A673 (cell line): ENCODE measurements at regions not wholly inside any gene's neighbourhood (a gene's known extent, or its start where the extent isn't known, plus 50 kb on each side); places are given as distances from the start of the nearest gene placed in this dataset.

Source experiments
- BruUV-seq: library from RNA; stranded (reverse); fragments of 400-500 nt; replicated peaks from 2 replicates; lab custom pipeline; 2021; lab: Mats Ljungman, UMichigan
- CTCF ChIA-PET: fragments of 300-600 bp; sonication (Branson Sonifier 250); formaldehyde crosslinking; loops from one replicate; lab custom pipeline; 2022; ENCODE audit warnings: antibody characterized with exemption; lab: Charles Lee
- POLR2A ChIA-PET: fragments of 300-600 bp; sonication (Branson Sonifier 250); formaldehyde crosslinking; loops from one replicate; lab custom pipeline; 2022; ENCODE audit warnings: antibody characterized with exemption; ENCODE audit not compliant: low non-redundant PET; lab: Charles Lee
- DNase-seq: peaks from one replicate; pipeline ENCODE4 v3.0.0-alpha.2; 2015; ENCODE audit warnings: low spot score
- H3K27ac ChIP-seq: fragments of 200-600 bp; sonication (generic); 2 replicates; pipeline ENCODE4 v1.5.1; 2016; ENCODE audit warnings: mixed run types, low read depth, mild to moderate bottlenecking, mixed read lengths, antibody characterized with exemption, low read length; ENCODE audit not compliant: poor library complexity, severe bottlenecking
- H3K27me3 ChIP-seq: fragments of 200-600 bp; sonication (generic); replicated peaks from 2 replicates; pipeline ENCODE4 v1.6.1; 2017; ENCODE audit warnings: mixed run types, low read depth, mild to moderate bottlenecking, mixed read lengths, antibody characterized with exemption, low read length; ENCODE audit not compliant: insufficient read depth, poor library complexity
- H3K36me3 ChIP-seq: fragments of 200-600 bp; sonication (generic); 2 replicates; pipeline ENCODE4 v1.6.1; 2016; ENCODE audit warnings: mixed run types, mild to moderate bottlenecking, mixed read lengths, antibody characterized with exemption, low read length; ENCODE audit not compliant: insufficient read depth, poor library complexity, severe bottlenecking
- H3K4me1 ChIP-seq: fragments of 200-600 bp; sonication (generic); 2 replicates; pipeline ENCODE4 v1.6.1; 2017; ENCODE audit warnings: mixed run types, mild to moderate bottlenecking, mixed read lengths, antibody characterized with exemption, low read length; ENCODE audit not compliant: insufficient read depth, poor library complexity, severe bottlenecking
- H3K4me3 ChIP-seq: fragments of 200-600 bp; sonication (generic); 2 replicates; pipeline ENCODE4 v1.5.1; 2016; ENCODE audit warnings: low read depth, mixed run types, mild to moderate bottlenecking, mixed read lengths, low read length; ENCODE audit not compliant: poor library complexity, severe bottlenecking
- H3K9me3 ChIP-seq: fragments of 200-600 bp; sonication (generic); 2 replicates; pipeline ENCODE4 v1.6.1; 2016; ENCODE audit warnings: mixed run types, low read depth, mild to moderate bottlenecking, mixed read lengths, antibody characterized with exemption, low read length; ENCODE audit not compliant: poor library complexity, severe bottlenecking
- CTCF ChIP-seq: fragments of 300-800, 200-600 bp; sonication (generic); conservative IDR thresholded peaks from 2 replicates; pipeline ENCODE4 v1.5.1; 2017; ENCODE audit warnings: low read depth, mild to moderate bottlenecking, antibody characterized with exemption, low read length, moderate library complexity, mixed read lengths
- EZH2 ChIP-seq: fragments of 200-600 bp; sonication (generic); IDR thresholded peaks from 2 replicates; pipeline ENCODE4 v1.6.1; 2017; ENCODE audit warnings: borderline replicate concordance, low read depth, mild to moderate bottlenecking, mixed read lengths, antibody characterized with exemption, low read length; ENCODE audit not compliant: poor library complexity, severe bottlenecking
- intact Hi-C: fragments of 100-400 bp; cut with micrococcal nuclease; formaldehyde crosslinking; loops from one replicate; pipeline ENCODE4 v1.10.0; 2022; ENCODE audit not compliant: unreplicated experiment

GRCh38 chr12:54751493-54751892, 102.8 kb upstream of the MUCL1 start:
- TF ChIP-seq EZH2 (no peak), CTCF (no peak)
- ChIA-PET CTCF (no interaction called here), POLR2A (no interaction called here)
- Histone ChIP-seq H3K36me3 (no peaks in the 10 kb centered on the region), H3K4me1 (no peaks in the 10 kb centered on the region), H3K4me3 (no peak overlapping the region), H3K27me3 (peaks cover 14% of the 10 kb centered on the region), H3K27ac (no peak overlapping the region), H3K9me3 (no peaks in the 10 kb centered on the region)
- BruUV-seq = no TSS peak
- intact Hi-C loops = no loop called here
- no peak for DNase-seq

GRCh38 chr12:54749191-54749818, 101.1 kb upstream of the DCD start:
- Histone ChIP-seq H3K36me3 (no peaks in the 10 kb centered on the region), H3K4me3 (no peak overlapping the region), H3K27ac (no peak overlapping the region), H3K27me3 (peaks cover 4% of the 10 kb centered on the region), H3K9me3 (no peaks in the 10 kb centered on the region), H3K4me1 (no peaks in the 10 kb centered on the region)
- intact Hi-C loops = loop anchor here (10.0 kb wide), 1 partner anchor 395 kb away; no protein-coding TSS in a partner anchor
- no TSS peak for BruUV-seq
- DNase-seq = peak; percentile 71
- ChIA-PET CTCF (interaction anchor here (0.9 to 2.2 kb wide), 6 partner anchors 10 to 520 kb away, joined by 3 to 8 read pairs (median 4); no protein-coding TSS in a partner anchor), POLR2A (no interaction called here)
- TF ChIP-seq CTCF (peak; percentile 92), EZH2 (no peak)

- TF ChIP-seq CTCF (no peak), EZH2 (no peak)
- CTCF ChIA-PET = no interaction called here
Observed at GRCh38 chr12:54744590-54744989, 96.4 kb upstream of the DCD start.

More at GRCh38 chr12:54744590-54744989, 96.4 kb upstream of the DCD start:
- Histone ChIP-seq H3K36me3 (no peaks in the 10 kb centered on the region), H3K4me1 (no peaks in the 10 kb centered on the region), H3K27ac (no peak overlapping the region), H3K4me3 (no peak overlapping the region), H3K9me3 (no peaks in the 10 kb centered on the region), H3K27me3 (no peaks in the 10 kb centered on the region)
- no TSS peak for BruUV-seq
- no peak for DNase-seq
- intact Hi-C loops = loop anchor here (10.0 kb wide), 1 partner anchor 400 kb away; no protein-coding TSS in a partner anchor
- POLR2A ChIA-PET = no interaction called here
